Esophagus squamous epithelium (tissue), 5 donors: ENCODE measurements at regions not wholly inside any gene's neighbourhood (a gene's known extent, or its start where the extent isn't known, plus 50 kb on each side); places are given as distances from the start of the nearest gene placed in this dataset.

Source experiments
- DNase-seq: peaks from one replicate; lab custom pipeline; 2025; lab: John Stamatoyannopoulos, UW
- H3K27ac ChIP-seq, 4 donors: fragments of 200-600 bp; sonication (generic); one replicate each; pipeline ENCODE4 v1.5.1; 2016 to 2019; ENCODE audit warnings: mild to moderate bottlenecking in 1 of 4
- H3K27me3 ChIP-seq, 4 donors: fragments of 200-600 bp; sonication (generic); 1 replicate in 3 of 4; 2 replicates in 1 of 4; pipeline versions ENCODE4 v1.5.1 to v1.6.0; 2017 to 2021; ENCODE audit warnings: antibody characterized with exemption in 1 of 4
- H3K36me3 ChIP-seq, 3 donors: fragments of 200-600 bp; sonication (generic); one replicate each; pipeline ENCODE4 v1.5.1; 2016 to 2019
- H3K4me1 ChIP-seq, 3 donors: fragments of 200-600 bp; sonication (generic); one replicate each; pipeline ENCODE4 v1.5.1; 2017 to 2019
- H3K4me3 ChIP-seq, 4 donors: fragments of 200-600 bp; sonication (generic); 1 replicate in 3 of 4; 2 replicates in 1 of 4; pipeline ENCODE4 v1.5.1; 2016 to 2019; ENCODE audit warnings: mild to moderate bottlenecking in 2 of 4, moderate library complexity in 1 of 4
- H3K9me3 ChIP-seq, 3 donors: fragments of 200-600 bp; sonication (generic); one replicate each; pipeline ENCODE4 v1.5.1; 2016 to 2019
- POLR2A ChIP-seq, 4 donors: fragments of 450-650 bp; IDR thresholded peaks; one replicate each; pipeline ENCODE4 v1.6.1; 2017; ENCODE audit warnings: antibody characterized with exemption in 4 of 4, mild to moderate bottlenecking in 4 of 4, moderate library complexity in 3 of 4
- WGBS, 2 donors: methylation state at CpG; one replicate each; pipeline ENCODE4 v1.1.5; 2018; 5-methylcytosine and 5-hydroxymethylcytosine counted together
- intact Hi-C: fragments of 100-400 bp; cut with DNase I; formaldehyde crosslinking; loops from one replicate; pipeline ENCODE4 v1.15.0; 2022
- TF ChIP-seq, protein P1 (sequence below), 6 experiments: fragments of 450-650 bp in 4 of 6; fragments of 200-600 bp in 2 of 6; sonication (generic) in 2 of 6; IDR thresholded peaks; one replicate each; pipeline ENCODE4 v1.5.1; 2016 to 2019; ENCODE audit warnings: antibody characterized with exemption in 6 of 6, mild to moderate bottlenecking in 4 of 6, moderate library complexity in 4 of 6
- donor health status: DM: yes; HTN: yes; CAD: no.

- Histone ChIP-seq H3K27ac (no peak overlapping the region), H3K36me3 (no peaks in the 10 kb centered on the region), H3K27me3 (peaks cover 0 to 4% (median 0%) of the 10 kb centered on the region in 4 donors), H3K4me1 (no peaks in the 10 kb centered on the region), H3K9me3 (no peaks in the 10 kb centered on the region), H3K4me3 (no peak overlapping the region)
- intact Hi-C loops: no loop called here
- no peak for TF ChIP-seq POLR2A (IDR thresholded peaks at IDR 0.05)
- TF ChIP-seq, protein P1, sequence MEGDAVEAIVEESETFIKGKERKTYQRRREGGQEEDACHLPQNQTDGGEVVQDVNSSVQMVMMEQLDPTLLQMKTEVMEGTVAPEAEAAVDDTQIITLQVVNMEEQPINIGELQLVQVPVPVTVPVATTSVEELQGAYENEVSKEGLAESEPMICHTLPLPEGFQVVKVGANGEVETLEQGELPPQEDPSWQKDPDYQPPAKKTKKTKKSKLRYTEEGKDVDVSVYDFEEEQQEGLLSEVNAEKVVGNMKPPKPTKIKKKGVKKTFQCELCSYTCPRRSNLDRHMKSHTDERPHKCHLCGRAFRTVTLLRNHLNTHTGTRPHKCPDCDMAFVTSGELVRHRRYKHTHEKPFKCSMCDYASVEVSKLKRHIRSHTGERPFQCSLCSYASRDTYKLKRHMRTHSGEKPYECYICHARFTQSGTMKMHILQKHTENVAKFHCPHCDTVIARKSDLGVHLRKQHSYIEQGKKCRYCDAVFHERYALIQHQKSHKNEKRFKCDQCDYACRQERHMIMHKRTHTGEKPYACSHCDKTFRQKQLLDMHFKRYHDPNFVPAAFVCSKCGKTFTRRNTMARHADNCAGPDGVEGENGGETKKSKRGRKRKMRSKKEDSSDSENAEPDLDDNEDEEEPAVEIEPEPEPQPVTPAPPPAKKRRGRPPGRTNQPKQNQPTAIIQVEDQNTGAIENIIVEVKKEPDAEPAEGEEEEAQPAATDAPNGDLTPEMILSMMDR (IDR thresholded peaks at IDR 0.05): no peak
- DNase-seq: no peak
- 36 to 57% methylated on average over 5 to 6 of the region's 8 CpGs for WGBS, 2 donors
Observed at GRCh38 chr15:88987934-88988671, 74.9 kb upstream of the MFGE8 start.

DNA sequence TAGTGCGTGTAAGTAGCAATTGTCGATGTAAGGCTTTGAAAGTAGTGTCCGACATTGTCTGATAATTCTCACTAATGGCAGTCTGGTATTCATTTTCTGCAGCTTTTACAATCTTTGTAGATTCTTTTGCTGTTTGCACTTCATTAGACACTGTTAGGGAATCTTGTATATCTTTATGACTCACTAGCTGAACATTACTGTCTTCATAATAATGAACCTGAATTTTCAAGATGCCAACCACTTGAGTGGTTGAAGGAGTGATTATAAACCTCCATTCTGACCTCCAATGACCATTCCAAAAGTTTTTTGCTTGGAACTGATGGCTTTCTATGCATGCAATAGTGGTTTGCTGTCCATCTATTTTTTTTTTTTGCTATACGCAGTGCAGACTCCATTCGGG lies 76.4 kb upstream of the MFGE8 start:
- Histone ChIP-seq H3K4me3 (no peak overlapping the region), H3K27ac (no peak overlapping the region), H3K9me3 (no peaks in the 10 kb centered on the region), H3K27me3 (peaks cover 0 to 4% (median 0%) of the 10 kb centered on the region in 4 donors), H3K36me3 (no peaks in the 10 kb centered on the region), H3K4me1 (no peaks in the 10 kb centered on the region)
- WGBS, 2 donors: 85% methylated on average over 5 of the region's 5 CpGs
- intact Hi-C loops: no loop called here
- no peak for TF ChIP-seq POLR2A (IDR thresholded peaks at IDR 0.05)
- TF ChIP-seq, protein P1 (IDR thresholded peaks at IDR 0.05): no peak
- DNase-seq: no peak

DNA sequence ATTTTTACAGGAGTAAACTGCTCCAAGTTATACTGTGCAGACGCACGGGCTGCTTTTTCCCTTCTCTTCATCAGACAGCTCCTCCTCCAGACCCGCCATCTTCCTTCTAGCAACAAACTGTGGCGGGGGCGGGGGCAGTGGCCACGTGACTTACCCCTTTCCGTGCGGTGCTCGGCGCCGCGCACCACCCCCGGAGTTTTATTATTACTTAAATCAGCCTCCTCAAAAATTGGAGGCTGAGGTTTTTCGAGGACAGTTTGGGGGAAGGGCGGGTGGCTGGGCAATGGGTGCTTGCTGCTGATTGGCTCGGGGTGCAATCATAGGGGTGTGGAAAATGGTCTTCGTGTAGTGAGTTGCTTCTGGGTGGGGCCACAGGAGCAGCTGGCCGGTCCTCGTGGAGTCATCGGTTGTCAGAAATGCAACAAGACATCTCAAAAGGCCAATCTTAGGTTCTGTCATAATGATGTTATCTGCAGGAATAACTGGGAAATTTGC lies 77.1 kb upstream of the MFGE8 start:
- WGBS, 2 donors: 84 to 89% methylated on average over 13 to 18 of the region's 20 CpGs
- Histone ChIP-seq H3K9me3 (no peaks in the 10 kb centered on the region), H3K27me3 (peaks cover 0 to 4% (median 0%) of the 10 kb centered on the region in 4 donors), H3K4me1 (no peaks in the 10 kb centered on the region), H3K4me3 (no peak overlapping the region), H3K36me3 (no peaks in the 10 kb centered on the region), H3K27ac (no peak overlapping the region)
- no peak for DNase-seq
- intact Hi-C loops: no loop called here
- no peak for TF ChIP-seq POLR2A (IDR thresholded peaks at IDR 0.05)
- TF ChIP-seq, protein P1 (IDR thresholded peaks at IDR 0.05): no peak

- intact Hi-C loops: no loop called here
- no peaks in the 10 kb centered on the region for H3K9me3 ChIP-seq
Observed at GRCh38 chr15:88992216-88992615, 79.0 kb upstream of the MFGE8 start.

DNA sequence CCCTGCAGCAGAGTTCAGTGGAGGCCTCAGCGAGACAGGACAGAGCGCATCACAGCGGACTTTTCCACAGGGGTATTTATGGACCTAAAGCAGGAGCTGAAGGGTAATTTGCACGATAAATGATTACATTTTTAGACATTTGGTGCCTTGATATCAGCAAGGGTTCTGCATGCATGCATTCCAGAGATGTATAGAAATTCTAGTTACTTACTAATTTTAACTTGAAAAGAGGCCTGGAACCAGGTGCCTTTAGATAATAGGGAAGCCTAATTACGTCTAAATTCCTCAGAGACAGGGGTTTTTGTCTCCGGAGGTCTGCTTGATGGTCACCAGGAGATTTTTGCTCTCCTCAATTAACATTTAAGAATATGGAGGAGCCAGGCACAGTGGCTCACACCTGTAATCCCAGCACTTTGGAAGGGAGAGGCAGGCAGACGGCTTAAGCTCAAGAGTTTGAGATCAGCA lies 79.8 kb upstream of the MFGE8 start:
- H3K36me3 ChIP-seq: no peaks in the 10 kb centered on the region
- no peak for DNase-seq
- no peaks in the 10 kb centered on the region for H3K4me1 ChIP-seq
- 81 to 83% methylated on average over 7 of the region's 7 CpGs for WGBS, 2 donors
- no peak for TF ChIP-seq POLR2A (IDR thresholded peaks at IDR 0.05)
- TF ChIP-seq, protein P1 (IDR thresholded peaks at IDR 0.05): no peak
- peaks cover 0 to 8% (median 0%) of the 10 kb centered on the region in 4 donors for H3K27me3 ChIP-seq
- H3K9me3 ChIP-seq: no peaks in the 10 kb centered on the region
- H3K4me3 ChIP-seq: no peak overlapping the region
- no peak overlapping the region for H3K27ac ChIP-seq
- intact Hi-C loops: no loop called here

More at GRCh38 chr15:88992216-88992615, 79.0 kb upstream of the MFGE8 start:
- Histone ChIP-seq H3K4me1 (no peaks in the 10 kb centered on the region), H3K27ac (no peak overlapping the region), H3K4me3 (no peak overlapping the region), H3K27me3 (peaks cover 0 to 5% (median 0%) of the 10 kb centered on the region in 4 donors), H3K36me3 (no peaks in the 10 kb centered on the region)
- no peak for DNase-seq
- WGBS, 2 donors: 86 to 94% methylated on average over 3 of the region's 3 CpGs
- TF ChIP-seq POLR2A (IDR thresholded peaks at IDR 0.05): no peak
- TF ChIP-seq, protein P1 (IDR thresholded peaks at IDR 0.05): no peak
